Renal pelvis (tissue), 1 donor: ENCODE measurements at regions not wholly inside any gene's neighbourhood (a gene's known extent, or its start where the extent isn't known, plus 50 kb on each side); places are given as distances from the start of the nearest gene placed in this dataset.

Source experiments
- DNase-seq: peaks from one replicate; pipeline ENCODE4 v3.0.0-alpha.2; 2013

- no peak for DNase-seq
Measured at GRCh38 chr6:168884050-168884645, 369.5 kb downstream of the THBS2 start.

DNA sequence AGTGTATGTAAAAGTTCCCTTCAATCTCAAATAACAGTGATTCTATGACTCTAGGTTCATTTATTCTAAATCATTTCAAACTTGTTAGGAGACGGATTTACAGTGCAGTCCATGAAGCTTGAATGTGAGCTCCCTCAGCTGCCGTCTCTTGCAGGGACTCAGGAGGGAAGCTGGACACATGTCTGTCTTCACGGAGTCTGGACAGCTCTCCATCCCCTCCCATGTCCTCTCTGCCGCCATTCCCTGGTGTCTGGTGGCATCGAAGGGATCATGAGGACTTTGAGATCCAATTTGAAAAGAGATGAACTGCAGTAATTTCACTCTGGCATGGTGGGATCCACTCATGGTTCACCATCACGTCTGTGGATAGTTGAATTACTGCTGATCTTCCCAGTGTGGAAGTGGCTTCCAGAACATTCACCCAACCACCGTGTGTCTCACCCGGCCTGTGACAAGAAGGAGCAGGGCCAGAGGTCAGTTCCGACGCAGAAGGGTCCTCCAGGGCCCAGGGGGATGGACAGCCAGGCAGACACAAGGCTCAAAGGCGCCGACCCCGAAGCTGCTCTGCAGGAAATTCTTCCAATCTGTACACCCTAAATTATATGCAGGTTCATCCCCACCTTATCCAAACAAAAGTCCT, 370.1 kb downstream of the THBS2 start:
- no peak for DNase-seq

- no peak for DNase-seq
Measured at GRCh38 chr6:168880271-168880670, 373.4 kb downstream of the THBS2 start.

- DNase-seq, result no peak
Measured at GRCh38 chr6:168877821-168878282, 375.8 kb downstream of the THBS2 start.

DNA sequence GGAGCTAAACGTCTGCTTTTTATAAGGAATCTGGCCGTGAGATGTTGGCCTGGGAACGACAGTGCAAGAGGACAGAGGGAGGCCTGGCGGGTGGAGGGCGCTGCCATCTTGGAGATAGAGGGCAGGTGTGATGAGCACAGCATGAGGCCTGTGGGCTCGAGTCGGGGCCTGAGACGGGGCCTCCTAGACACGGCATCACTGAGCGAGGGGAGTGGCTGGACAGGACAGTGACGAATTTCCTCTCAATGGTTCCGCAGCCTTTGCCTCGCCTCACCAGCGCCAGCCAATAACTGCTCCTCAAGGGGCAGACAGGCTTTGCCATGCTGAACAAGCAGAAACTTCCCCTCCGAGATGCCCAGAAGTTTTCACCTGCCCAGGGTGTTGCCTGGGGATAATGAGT, 376.7 kb downstream of the THBS2 start:
- no peak for DNase-seq

DNA sequence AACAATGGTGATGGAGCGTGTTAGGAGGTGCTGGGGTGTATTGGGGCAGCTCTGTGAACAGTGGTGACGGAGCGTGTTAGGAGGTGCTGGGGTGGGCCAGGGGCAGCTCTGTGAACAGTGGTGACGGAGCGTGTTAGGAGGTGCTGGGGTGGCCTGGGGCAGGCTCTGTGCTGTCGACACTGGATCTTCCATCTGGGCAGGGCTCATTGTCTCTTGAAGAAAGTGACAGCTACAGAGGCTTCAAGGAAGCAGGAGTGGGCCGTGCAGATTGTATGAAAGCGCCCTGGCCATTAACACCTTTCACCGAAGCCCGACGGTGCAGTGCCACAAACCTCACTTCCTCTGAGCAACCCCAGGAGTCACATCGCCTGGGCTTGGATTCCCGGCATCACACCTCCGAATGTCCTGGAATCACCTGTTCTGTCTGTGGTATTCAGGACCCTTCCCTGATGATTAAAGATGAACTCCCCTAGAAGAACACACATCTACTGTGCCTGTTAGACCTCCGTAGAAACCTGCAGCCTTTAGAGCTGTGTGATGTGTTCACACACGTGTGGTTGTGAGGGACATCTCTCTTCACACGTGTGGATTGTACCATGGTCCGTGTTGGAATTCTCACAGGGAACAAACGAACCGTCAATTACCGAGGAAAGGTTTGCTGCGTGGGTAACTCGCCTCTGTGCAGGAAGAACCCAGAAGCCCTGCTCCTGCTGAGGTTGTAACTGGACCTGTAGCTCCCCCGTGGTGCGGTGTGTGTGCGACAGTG, 377.7 kb downstream of the THBS2 start:
- DNase-seq, result no peak

GRCh38 chr6:168874637-168875036, 379.0 kb downstream of the THBS2 start:
- DNase-seq, result no peak

- DNase-seq, result no peak
Measured at GRCh38 chr6:168873278-168874190, 380.1 kb downstream of the THBS2 start.

DNA sequence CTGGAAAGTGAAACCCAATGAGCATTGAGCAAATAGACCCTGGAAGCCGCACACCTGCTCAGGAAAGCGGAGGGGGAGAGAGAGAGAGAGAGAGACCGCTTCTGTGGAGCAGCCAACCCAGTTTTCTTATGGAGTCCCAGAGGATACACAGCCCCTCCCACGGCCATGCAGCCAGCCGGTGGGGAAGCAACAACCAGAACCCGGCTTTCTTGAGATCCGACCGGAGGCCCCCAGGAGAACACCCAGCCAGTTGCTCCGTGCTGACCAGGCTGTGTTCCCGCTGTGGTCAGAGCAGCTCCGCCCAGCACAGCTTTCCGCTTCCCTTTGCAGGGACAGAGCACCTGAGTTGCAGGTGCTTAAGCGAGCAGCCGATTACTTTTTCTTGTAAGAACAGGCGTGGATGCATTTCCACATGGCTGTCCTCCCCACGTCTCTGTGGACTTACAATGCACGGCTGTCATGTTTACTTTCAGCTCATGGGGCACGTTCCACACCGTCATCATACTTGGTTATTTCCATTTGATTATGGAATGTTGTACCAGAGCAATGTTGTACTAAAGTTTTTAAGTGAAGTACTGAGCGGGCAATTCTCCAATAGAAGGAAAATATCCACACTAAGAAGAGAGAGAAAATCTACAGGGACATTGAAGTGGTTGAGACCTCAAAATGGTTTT, 381.9 kb downstream of the THBS2 start:
- DNase-seq, result no peak

DNA sequence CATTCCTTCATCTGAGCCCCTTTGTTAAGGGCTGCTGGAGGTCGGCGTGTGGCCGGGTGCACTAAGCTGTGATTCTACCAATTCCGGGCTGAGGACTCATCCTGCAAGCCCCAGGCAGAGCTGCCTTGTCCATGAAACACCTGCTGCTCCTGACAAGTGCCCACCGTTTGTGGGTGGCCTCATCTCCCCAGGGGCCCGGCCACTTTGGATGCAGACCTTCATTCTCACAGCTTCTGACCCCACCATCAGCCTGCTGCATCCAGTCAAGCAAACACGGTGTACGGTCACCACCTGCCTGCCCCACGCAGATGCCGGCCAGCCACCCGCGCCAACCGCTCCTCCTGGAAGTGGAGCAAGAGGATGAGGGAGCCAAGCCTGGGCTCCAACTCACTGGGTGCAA, 382.7 kb downstream of the THBS2 start:
- DNase-seq, result no peak

- DNase-seq, result no peak
Measured at GRCh38 chr6:168867247-168868102, 386.2 kb downstream of the THBS2 start.

- no peak for DNase-seq
Measured at GRCh38 chr6:168866534-168866933, 387.1 kb downstream of the THBS2 start.

DNA sequence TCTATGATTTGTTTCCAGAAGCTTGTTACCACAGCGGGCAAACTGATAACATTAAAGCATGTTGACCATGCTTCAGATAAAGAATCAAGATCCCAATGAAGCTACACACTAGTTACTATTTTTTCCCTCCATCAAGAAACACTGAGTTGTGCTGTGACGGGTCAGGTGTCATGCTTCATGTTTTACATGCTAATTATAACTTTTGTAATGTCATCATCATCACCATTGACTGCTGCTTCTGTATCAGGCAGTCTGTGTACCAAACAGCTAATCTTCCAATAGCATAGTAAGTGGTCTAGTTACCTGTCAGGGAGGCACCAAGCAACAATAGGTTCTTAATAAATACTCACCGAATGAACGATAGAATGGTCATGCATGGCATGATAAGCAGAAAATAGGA, 388.1 kb downstream of the THBS2 start:
- no peak for DNase-seq

DNA sequence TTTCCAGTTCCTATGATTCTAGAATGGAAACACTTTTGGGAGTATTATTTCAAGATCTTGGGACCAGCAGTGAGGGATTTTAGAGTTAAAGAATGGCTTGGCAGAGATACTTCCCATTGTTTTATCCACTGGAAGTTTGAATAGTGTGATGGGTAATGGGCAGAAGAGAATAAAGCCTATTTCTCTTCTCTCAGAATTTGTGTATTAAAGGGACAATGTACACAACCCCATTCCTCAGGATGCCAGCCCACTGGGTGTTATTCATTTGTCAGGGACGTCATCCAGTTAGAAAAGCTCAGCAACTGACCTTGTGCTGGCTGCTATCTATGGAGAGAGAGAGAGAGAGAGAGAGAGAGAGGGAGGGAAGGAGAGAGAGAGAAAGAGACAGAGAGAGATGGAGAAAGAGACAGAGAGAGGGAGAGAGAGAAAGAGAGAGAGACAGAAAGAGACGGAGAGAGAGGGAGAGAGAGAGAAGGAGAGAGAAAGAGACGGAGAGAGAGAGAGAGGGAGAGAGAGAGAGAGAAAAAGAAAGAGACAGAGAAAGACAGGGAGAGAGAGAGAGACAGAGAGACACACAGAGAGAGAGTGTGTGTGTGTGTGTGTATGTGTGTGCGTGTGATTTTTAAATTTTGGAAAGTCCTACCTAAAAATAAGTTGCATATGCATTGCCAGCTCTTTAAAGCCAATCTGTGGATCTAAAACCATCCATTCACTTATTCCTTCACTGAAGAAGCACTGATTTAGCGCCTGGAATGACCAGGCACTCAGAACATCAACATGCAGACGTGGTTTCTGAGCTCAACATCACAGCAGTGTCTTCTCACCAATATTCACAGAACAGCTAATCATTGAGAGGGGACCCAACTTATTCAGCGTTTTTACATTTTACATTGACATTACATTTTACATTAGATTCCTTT, 388.8 kb downstream of the THBS2 start:
- DNase-seq, result no peak

- no peak for DNase-seq
Measured at GRCh38 chr6:168863467-168863866, 390.2 kb downstream of the THBS2 start.

DNA sequence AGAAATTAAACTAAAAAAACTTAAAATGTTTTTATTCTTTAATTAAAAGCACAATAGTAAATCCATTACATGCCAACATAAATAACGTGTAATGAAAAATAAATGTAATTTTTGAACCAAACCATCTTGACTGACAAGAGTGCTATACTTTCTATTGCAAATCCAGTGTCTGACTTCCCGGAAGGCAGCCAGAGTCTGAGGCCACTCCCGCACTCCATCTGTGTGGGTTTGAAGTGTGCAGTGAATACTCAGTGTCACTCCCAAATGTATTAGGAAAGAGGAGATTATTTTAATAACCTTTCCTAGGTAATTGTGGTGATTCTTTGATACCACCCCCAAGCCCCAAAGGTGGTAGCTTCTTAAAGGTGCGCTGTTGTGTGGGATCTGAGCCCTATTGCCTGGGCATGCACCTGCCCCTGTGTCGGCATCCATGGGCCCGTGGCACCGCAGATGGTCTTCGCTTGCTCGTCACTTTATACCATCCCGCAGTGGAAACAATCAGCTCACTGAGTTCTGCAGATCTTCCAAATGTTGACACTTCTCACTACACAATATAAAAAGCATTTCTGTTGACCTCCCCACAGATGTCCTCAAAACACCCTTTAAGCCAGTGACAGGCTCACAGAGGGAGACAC, 391.2 kb downstream of the THBS2 start:
- DNase-seq, result no peak

DNA sequence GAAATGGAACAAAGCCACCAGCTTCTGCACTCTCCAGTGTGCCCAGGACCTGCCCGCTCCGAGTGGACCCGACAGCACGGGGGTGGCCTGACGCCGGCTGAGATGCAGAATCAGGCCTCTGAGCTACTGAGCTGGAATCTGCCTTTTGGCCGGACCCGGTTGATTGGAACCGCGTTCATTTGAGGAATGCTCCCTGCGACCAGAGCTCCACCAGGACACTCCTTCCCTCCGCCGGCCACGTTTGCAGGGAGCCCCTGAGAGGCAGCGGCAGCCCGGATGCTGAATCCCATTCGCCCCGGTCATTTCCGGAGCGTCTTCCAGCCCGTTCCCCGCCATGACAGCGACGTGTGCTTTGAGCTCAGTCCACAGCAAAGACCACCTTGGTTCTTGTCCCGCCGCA, 392.7 kb downstream of the THBS2 start:
- DNase-seq, result no peak

GRCh38 chr6:168860341-168860740, 393.3 kb downstream of the THBS2 start:
- no peak for DNase-seq

DNA sequence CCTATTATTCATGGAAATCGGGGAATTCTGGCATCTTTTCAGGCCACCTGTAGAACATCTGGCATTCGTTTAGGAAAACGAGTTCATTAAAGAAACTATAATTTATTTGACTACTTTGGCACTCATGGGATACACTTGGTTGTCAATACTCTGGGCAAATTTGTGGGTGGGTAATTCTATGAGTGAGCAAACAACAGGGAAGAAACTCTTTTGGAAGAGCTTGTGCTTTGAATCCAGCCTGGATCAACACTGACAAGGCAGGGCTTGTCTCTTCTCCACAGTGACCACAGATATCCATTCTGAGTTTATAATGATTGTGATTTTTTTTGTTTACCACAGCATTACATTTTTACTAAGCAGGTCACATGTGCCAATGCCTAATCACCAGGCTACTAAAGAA, 394.7 kb downstream of the THBS2 start:
- DNase-seq, result no peak
